ENCODE measurements at regions not wholly inside any gene's neighbourhood (a gene's known extent, or its start where the extent isn't known, plus 50 kb on each side); places are given as distances from the start of the nearest gene placed in this dataset.

- DNase-seq (ENCODE audit: low read depth), result no peak
Measured at GRCh38 chr3:117253636-117254035, 544.1 kb downstream of the TUSC7 start.

GRCh38 chr3:117254985-117255384 is 545.4 kb downstream of the TUSC7 start:
- no peak for DNase-seq (ENCODE audit: low read depth)

DNA sequence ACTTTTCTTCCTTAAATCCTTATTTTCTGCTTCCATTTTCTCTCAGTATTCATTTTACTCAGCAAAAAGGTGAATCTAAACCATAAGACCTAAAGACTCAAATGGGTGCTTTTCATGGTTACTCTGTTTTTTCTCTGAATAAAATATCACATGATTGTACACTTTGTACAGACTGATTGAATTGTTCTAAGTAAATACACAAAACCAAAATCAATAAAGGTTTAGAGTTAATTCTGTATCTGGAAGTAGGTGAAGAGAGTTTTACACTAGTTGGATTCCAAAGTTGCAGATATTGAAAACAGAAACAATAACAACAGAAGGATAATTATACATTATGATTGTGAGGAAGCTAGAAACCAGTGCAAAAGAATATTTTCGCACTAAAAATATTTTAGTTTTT is 546.2 kb downstream of the TUSC7 start:
- DNase-seq (ENCODE audit: low read depth), result no peak

- no peak for DNase-seq (ENCODE audit: low read depth)
Measured at GRCh38 chr3:117261983-117262421, 552.4 kb downstream of the TUSC7 start.

DNA sequence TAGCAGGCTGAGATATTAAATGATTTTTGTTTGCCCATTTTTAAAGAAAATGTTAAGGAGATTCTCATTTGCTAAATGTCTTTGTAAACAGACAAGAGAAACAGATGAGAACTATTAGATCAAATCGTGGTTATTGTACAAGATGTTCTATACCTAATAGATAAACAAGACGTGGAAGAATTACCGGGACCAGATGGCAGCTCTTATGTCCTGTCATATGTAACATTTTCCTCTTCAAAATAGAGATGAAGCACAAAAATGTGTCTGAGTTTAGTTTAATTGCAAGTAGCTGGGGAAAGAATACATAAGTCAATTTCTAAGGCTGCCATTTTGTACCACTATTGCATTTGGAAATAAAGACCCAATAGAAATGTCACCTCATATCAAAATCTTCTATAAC is 553.7 kb downstream of the TUSC7 start:
- DNase-seq (ENCODE audit: low read depth), result no peak

- no peak for DNase-seq (ENCODE audit: low read depth)
Measured at GRCh38 chr3:117263745-117264144, 554.2 kb downstream of the TUSC7 start.

DNA sequence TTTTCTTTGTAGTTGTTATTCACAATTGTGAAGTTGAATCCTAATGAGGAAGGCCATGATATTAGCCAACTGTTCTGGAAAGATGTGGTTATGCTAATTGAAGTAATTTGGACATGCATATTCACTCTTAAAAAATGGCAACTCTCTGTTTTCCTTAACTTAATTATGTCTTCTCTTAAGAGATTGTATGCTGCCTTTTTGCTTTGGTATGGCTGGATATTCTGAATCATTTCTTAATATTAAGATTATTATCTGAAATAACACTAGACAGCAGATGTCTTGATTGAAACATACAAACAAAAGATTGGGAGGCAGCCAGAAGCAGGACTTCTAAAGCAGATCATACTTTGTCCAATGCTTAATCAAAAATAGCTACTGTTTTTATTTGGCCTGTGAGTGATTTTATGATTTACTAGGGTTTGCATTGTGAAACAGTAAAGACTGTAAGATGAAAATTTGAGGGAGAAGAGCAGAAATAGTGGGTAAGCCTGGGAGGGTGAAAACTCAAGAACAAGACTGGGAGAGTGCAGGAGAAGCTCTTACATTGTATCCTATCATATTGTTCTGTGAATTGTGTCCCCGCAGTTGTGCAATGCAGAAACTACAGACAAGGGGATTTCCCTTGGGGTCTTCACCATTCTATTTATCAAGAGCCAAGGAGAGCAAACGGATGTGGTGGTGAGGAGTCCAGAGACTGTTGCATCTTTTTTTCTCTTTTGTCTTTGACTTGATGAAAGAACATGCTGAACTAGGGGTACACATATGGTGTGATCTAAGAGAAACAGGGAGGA is 554.8 kb downstream of the TUSC7 start:
- no peak for DNase-seq (ENCODE audit: low read depth)

DNA sequence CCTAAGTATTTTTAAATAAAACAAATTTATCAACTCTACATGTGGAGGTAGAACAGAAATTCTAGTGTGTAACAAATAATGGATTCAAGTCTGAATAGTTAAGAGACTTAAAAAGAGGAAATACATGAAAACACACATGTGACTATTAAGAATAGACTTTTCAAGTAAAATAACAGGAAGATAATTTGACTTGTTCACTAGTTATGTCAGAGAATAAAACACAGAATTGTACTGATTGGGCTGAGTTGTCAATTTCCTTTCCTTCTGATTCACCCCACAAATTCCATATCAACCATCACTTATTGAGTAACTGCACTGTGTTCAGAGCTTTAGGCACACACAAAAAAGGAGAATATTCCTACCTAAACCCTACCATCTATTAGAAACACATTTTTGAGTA is 557.2 kb downstream of the TUSC7 start:
- DNase-seq (ENCODE audit: low read depth), result no peak

GRCh38 chr3:117268318-117268717 is 558.7 kb downstream of the TUSC7 start:
- no peak for DNase-seq (ENCODE audit: low read depth)

- DNase-seq (ENCODE audit: low read depth), result no peak
Measured at GRCh38 chr3:117272274-117272673, 562.7 kb downstream of the TUSC7 start.

DNA sequence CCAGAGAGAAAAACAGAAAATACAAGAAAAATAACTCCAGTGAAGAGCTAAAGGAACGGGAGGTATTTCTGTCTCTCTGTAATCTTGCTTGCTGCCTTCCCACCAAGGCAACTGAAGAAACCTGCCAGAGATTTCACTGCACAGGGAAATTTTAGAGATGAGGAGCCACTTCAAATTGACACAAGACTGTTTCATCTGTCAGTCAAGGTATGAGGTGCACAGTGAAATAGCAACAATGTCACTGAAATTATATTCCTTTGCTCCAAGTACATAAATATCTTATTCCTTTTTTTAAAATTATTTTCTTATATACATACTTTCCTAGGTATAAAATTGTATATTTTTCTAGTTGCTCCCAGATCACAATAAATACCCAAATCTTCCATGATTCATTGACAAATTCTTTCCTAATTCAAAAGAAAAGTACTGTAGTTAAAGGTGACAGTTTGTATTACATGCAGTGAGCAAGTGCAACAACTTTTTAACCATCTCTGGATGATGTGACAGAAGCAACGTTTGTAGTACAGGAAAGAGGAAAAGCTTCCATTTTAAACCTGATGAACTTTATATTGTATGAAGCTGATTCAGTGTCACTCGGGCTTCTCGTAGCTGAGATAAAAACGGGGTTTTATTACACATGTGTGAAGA is 563.4 kb downstream of the TUSC7 start:
- DNase-seq (ENCODE audit: low read depth), result no peak

GRCh38 chr3:117277816-117278215 is 568.2 kb downstream of the TUSC7 start:
- no peak for DNase-seq (ENCODE audit: low read depth)

GRCh38 chr3:117278424-117279190 is 569.0 kb downstream of the TUSC7 start:
- DNase-seq (ENCODE audit: low read depth), result no peak

DNA sequence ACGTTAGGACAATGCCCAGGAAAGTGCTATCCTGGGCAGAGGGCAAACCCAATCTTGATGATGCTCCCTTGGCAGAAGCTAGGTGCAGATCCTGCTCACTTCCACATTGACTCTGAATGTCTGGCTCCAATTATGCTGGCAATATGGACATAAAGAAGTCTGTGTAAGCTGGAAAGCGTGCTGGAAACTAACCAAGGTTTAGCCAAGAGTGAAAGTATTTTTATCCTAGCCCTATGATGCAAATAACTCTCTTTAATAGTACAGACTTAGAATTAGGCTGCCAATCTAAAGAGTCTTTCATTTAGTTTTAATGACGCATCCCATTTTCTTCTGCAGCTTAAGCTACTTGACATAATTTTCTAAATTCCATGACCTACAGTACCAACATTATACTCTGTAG is 571.8 kb downstream of the TUSC7 start:
- no peak for DNase-seq (ENCODE audit: low read depth)

DNA sequence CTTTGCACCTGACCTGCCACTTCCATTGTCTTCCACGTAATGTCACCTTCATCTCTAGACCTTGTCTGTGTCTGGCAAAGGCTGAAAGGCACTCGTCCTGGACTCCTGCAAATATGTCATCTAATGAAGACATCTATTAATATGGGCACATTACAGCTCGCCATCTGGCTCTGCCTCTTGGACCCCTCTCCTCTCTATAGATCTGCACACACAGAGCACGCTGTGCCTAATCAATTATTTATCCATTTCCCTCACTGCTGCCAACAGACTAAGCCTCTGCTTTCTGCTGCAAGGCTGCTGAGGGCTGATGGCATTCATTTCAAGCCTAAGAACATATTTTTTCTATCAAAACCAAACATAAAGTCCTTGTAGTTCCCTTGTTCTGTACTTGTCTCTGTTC is 573.0 kb downstream of the TUSC7 start:
- DNase-seq (ENCODE audit: low read depth), result no peak

DNA sequence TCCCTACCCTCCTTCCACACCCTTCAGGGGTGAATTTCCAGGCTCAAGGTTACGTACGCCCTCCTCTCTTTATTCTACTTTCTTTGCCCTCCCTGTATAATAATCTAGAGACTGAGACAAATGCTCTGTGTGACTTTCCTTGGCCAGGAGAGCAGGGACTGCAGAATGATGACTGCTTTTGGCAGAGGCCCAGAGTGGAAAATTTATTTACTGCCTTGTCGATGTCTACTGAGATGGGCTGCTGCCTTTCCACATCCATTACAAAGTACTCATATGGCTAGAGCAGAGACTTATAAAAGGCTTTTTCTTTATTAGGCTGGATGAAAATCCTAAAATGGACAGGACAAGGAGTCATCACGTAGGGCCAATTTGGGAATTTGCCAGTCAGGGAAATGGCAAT is 576.2 kb downstream of the TUSC7 start:
- no peak for DNase-seq (ENCODE audit: low read depth)

GRCh38 chr3:117286488-117286887 is 576.9 kb downstream of the TUSC7 start:
- no peak for DNase-seq (ENCODE audit: low read depth)

DNA sequence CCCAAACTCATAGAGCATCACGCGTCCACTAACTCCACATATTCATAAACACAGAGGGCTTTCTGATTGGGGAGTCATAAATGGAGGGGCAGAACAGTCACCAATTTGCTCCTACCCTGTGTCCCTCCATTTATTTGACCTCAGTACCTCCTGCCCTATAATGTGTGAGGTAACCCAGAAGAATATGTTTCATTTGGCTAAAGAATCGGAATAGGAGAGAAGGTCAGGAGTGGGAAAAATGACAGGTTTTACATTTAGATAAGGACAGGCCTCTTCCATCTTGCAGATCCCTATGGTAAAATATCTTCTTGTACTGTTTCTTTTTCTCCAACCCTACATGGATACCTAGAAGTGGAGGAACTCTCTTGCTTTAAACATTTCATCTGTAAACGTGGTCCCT is 578.0 kb downstream of the TUSC7 start:
- no peak for DNase-seq (ENCODE audit: low read depth)

- DNase-seq (ENCODE audit: low read depth), result no peak
Measured at GRCh38 chr3:117291476-117291875, 581.9 kb downstream of the TUSC7 start.

DNA sequence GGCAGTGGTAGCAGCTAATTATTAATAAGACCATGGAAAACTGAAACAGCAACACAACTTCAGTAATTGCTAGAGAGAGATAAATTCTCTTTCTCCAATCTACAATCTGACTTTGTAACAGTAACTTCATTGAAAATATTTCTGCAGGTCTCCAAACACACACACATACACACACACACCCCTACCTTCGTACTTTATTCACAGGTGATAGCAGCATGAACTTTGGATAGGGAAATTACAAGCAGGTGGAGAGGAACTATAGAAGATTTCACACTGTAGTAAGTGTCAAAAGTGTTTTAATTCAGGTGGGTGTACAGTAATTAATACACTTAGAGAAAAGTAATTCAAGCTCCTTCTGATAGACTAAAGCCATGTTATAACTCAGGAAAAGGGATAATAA is 587.5 kb downstream of the TUSC7 start:
- no peak for DNase-seq (ENCODE audit: low read depth)

GRCh38 chr3:117297541-117297940 is 588.0 kb downstream of the TUSC7 start:
- DNase-seq (ENCODE audit: low read depth), result no peak

GRCh38 chr3:117298273-117298672 is 588.7 kb downstream of the TUSC7 start:
- DNase-seq (ENCODE audit: low read depth), result no peak

GRCh38 chr3:117302428-117302827 is 592.8 kb downstream of the TUSC7 start:
- no peak for DNase-seq (ENCODE audit: low read depth)

Data from forelimb muscle (tissue), 1 donor.